GM12878 (cell line): ENCODE measurements at regions not wholly inside any gene's neighbourhood (a gene's known extent, or its start where the extent isn't known, plus 50 kb on each side); places are given as distances from the start of the nearest gene placed in this dataset.

Experiments used
- ATAC-seq: fragments of 200-7000 bp; cut with Tn5 transposase; 3 replicates; pipeline ENCODE4 v1.9.1; 2020; ENCODE audit warnings: mild to moderate bottlenecking, moderate library complexity
- BruUV-seq: library from RNA; stranded (reverse); fragments of 400-500 nt; replicated peaks from 2 replicates; lab custom pipeline; 2021; lab: Mats Ljungman, UMichigan
- CTCF ChIA-PET: fragments of 300-600 bp; sonication (Branson Sonifier 250); formaldehyde crosslinking; extraction: SDS; loops from one replicate; lab custom pipeline; 2021; ENCODE audit warnings: inconsistent platforms; lab: Yijun Ruan, JAX
- POLR2A ChIA-PET: fragments of 350-600 bp; formaldehyde crosslinking; extraction: SDS; loops from one replicate; lab custom pipeline; 2021; ENCODE audit warnings: inconsistent platforms; lab: Charles Lee
- RAD21 ChIA-PET: fragments of 300-600 bp; sonication (Branson Sonifier 250); formaldehyde crosslinking; loops from one replicate; lab custom pipeline; 2023; ENCODE audit warnings: antibody characterized with exemption; ENCODE audit not compliant: unreplicated experiment; lab: Charles Lee
- SMC1A ChIA-PET: fragments of 300-600 bp; sonication (Branson Sonifier 250); formaldehyde crosslinking; loops from one replicate; lab custom pipeline; 2023; ENCODE audit not compliant: unreplicated experiment, uncharacterized antibody; lab: Charles Lee
- DNase-seq: peaks from one replicate; pipeline ENCODE4 v3.0.0-alpha.2; 2011; ENCODE audit warnings: low read depth, low spot score
- FAIRE-seq: peaks from 3 replicates; lab custom pipeline; 2011; peaks lifted over from hg19 to GRCh38; lab: Jason Lieb, UNC
- H2AFZ ChIP-seq: 2 replicates; pipeline ENCODE4 v1.6.0; 2011; ENCODE audit warnings: low read depth, low read length, control low read depth; ENCODE audit not compliant: control insufficient read depth
- H3K27ac ChIP-seq: 2 replicates; pipeline ENCODE4 v1.5.1; 2011; ENCODE audit warnings: control low read depth; ENCODE audit not compliant: control insufficient read depth, insufficient read depth
- H3K27me3 ChIP-seq, 2 experiments: replicated peaks in 1 of 2; 2 replicates each; pipeline versions ENCODE4 v1.6.0 to v1.6.1; 2011; ENCODE audit warnings: low read length in 1 of 2; ENCODE audit not compliant: control insufficient read depth in 2 of 2, insufficient read depth in 2 of 2
- H3K36me3 ChIP-seq, 2 experiments: 2 replicates each; pipeline ENCODE4 v1.5.1; 2011; ENCODE audit warnings: low read length in 1 of 2; ENCODE audit not compliant: control insufficient read depth in 2 of 2, insufficient read depth in 2 of 2
- H3K4me1 ChIP-seq: 2 replicates; pipeline ENCODE4 v1.6.1; 2011; ENCODE audit warnings: mild to moderate bottlenecking, low read length, moderate library complexity, mixed read lengths; ENCODE audit not compliant: control insufficient read depth, insufficient read depth
- H3K4me2 ChIP-seq: 2 replicates; pipeline ENCODE4 v1.6.0; 2011; ENCODE audit warnings: control low read depth; ENCODE audit not compliant: control insufficient read depth, insufficient read depth
- H3K4me3 ChIP-seq: fragments of 200-600 bp; sonication (generic); 2 replicates; pipeline ENCODE4 v1.5.1; 2016
- H3K79me2 ChIP-seq: 2 replicates; pipeline ENCODE4 v1.6.0; 2011; ENCODE audit warnings: low read length; ENCODE audit not compliant: control insufficient read depth, insufficient read depth
- H3K9ac ChIP-seq: 2 replicates; pipeline ENCODE4 v1.8.0; 2011; ENCODE audit warnings: low read length, control low read depth, mixed read lengths; ENCODE audit not compliant: control insufficient read depth, insufficient read depth
- H3K9me3 ChIP-seq: replicated peaks from 3 replicates; pipeline ENCODE4 v1.5.1; 2011; ENCODE audit warnings: mild to moderate bottlenecking, low read length; ENCODE audit not compliant: control insufficient read depth, insufficient read depth
- H4K20me1 ChIP-seq: 2 replicates; pipeline ENCODE4 v1.6.0; 2011; ENCODE audit not compliant: control insufficient read depth, insufficient read depth
- ATF2 ChIP-seq: IDR thresholded peaks from 2 replicates; pipeline ENCODE4 v1.6.1; 2012; ENCODE audit warnings: low read length, inconsistent platforms
- BCL11A ChIP-seq: IDR thresholded peaks from 2 replicates; pipeline ENCODE4 v1.6.1; 2011; ENCODE audit warnings: low read depth, low read length
- CBFB ChIP-seq: IDR thresholded peaks from 2 replicates; pipeline ENCODE4 v1.6.1; 2016; ENCODE audit warnings: antibody characterized with exemption, low read depth
- FOS ChIP-seq: IDR thresholded peaks from 3 replicates; pipeline ENCODE4 v1.6.1; 2011; ENCODE audit warnings: borderline replicate concordance; ENCODE audit not compliant: insufficient read length; ENCODE audit errors: extremely low read depth
- NFYB ChIP-seq: IDR thresholded peaks from 2 replicates; pipeline ENCODE4 v1.6.1; 2011; ENCODE audit warnings: low read depth, mild to moderate bottlenecking, low read length, improper control_type of control experiment, moderate library complexity; ENCODE audit not compliant: insufficient read depth
- PAX5 ChIP-seq: IDR thresholded peaks from 2 replicates; pipeline ENCODE4 v1.6.1; 2011; ENCODE audit warnings: low read depth, low read length, borderline replicate concordance
- POU2F2 ChIP-seq: IDR thresholded peaks from 3 replicates; pipeline ENCODE4 v1.6.1; 2011; ENCODE audit warnings: low read depth, mild to moderate bottlenecking, low read length, borderline replicate concordance
- SMAD5 ChIP-seq: IDR thresholded peaks from 2 replicates; pipeline ENCODE4 v1.6.1; 2016; ENCODE audit warnings: antibody characterized with exemption, low read depth
- TAF1 ChIP-seq: IDR thresholded peaks from 2 replicates; pipeline ENCODE4 v1.6.1; 2011; ENCODE audit warnings: mild to moderate bottlenecking, low read depth, low read length, borderline replicate concordance
- ZNF207 ChIP-seq: fragments of 450-650 bp; IDR thresholded peaks from 2 replicates; pipeline ENCODE4 v1.6.1; 2014; ENCODE audit warnings: antibody characterized with exemption, mild to moderate bottlenecking, borderline replicate concordance
- ZNF384 ChIP-seq: IDR thresholded peaks from 2 replicates; pipeline ENCODE4 v1.6.1; 2012; ENCODE audit warnings: low read depth, mild to moderate bottlenecking, low read length, improper control_type of control experiment, borderline replicate concordance
- WGBS: methylation state at CpG from one replicate; pipeline ENCODE4 v1.1.6; 2016; ENCODE audit warnings: low lambda C conversion rate; ENCODE audit not compliant: insufficient replicate concordance, insufficient coverage; ENCODE audit errors: missing lambda C conversion rate; 5-methylcytosine and 5-hydroxymethylcytosine counted together
- in situ Hi-C: fragments of 300-500 bp; cut with MboI; formaldehyde crosslinking; loops from 9 replicates; pipeline ENCODE4 v1.14.3; 2018; ENCODE audit warnings: mixed read lengths
- intact Hi-C: fragments of 100-400 bp; cut with micrococcal nuclease; formaldehyde crosslinking; loops from one replicate; pipeline ENCODE4 v1.14.2; 2022; ENCODE audit not compliant: unreplicated experiment

GRCh38 chr3:3365716-3366115 is 186.2 kb upstream of the CRBN start:
- Histone ChIP-seq H3K9ac (no peak overlapping the region), H4K20me1 (no peaks in the 10 kb centered on the region), H2AFZ (no peak overlapping the region), H3K4me2 (no peak overlapping the region), H3K9me3 (no peaks in the 10 kb centered on the region), H3K36me3 (no peaks in the 10 kb centered on the region), H3K27me3 (no peaks in the 10 kb centered on the region), H3K79me2 (no peaks in the 10 kb centered on the region), H3K4me1 (no peaks in the 10 kb centered on the region), H3K27ac (no peak overlapping the region), H3K4me3 (no peak overlapping the region)
- FAIRE-seq, result no peak
- intact Hi-C loops, result no loop called here
- CTCF ChIA-PET, result no interaction called here
- RAD21 ChIA-PET, result no interaction called here
- no TSS peak for BruUV-seq
- 0% methylated on average over 2 of the region's 2 CpGs for WGBS
- no peak for DNase-seq
- in situ Hi-C loops, result no loop called here
- POLR2A ChIA-PET, result no interaction called here
- SMC1A ChIA-PET, result no interaction called here
- ATAC-seq, result no peak
- TF ChIP-seq CBFB (no peak), SMAD5 (no peak), ZNF384 (no peak), TAF1 (no peak), ATF2 (no peak), PAX5 (no peak), ZNF207 (no peak), BCL11A (no peak), FOS (no peak), NFYB (no peak), POU2F2 (no peak)
